ENCODE measurements at regions not wholly inside any gene's neighbourhood (a gene's known extent, or its start where the extent isn't known, plus 50 kb on each side); places are given as distances from the start of the nearest gene placed in this dataset.
"Not testable (repeated sequence)": the region's sequence is repeated elsewhere in the genome, so short reads cannot be mapped to it uniquely, and the experiment has no call there.

- H3K9me3 ChIP-seq (ENCODE audit: low read depth) = no peaks in the 10 kb centered on the region
- DNase-seq (ENCODE audit: low spot score) = no peak
- no peak overlapping the region for H3K27ac ChIP-seq
- H3K4me3 ChIP-seq = no peak overlapping the region
- no peaks in the 10 kb centered on the region for H3K36me3 ChIP-seq (replicated peaks; ENCODE audit: insufficient read depth, low read depth)
- no peaks in the 10 kb centered on the region for H3K4me1 ChIP-seq (ENCODE audit: insufficient read depth)
- no peak for TF ChIP-seq EZH2 (IDR thresholded peaks at IDR 0.05; ENCODE audit: borderline replicate concordance)
- TF ChIP-seq CTCF (IDR thresholded peaks at IDR 0.05; ENCODE audit: poor library complexity) = no peak
- no peak for TF ChIP-seq EZH2phosphoT487 (IDR thresholded peaks at IDR 0.05; ENCODE audit: low read depth, severe bottlenecking, unreplicated experiment)
- H3K4me2 ChIP-seq = no peak overlapping the region
- 94% methylated on average over 2 of the region's 2 CpGs for WGBS (ENCODE audit: low lambda C conversion rate, missing lambda C conversion rate)
- no peaks in the 10 kb centered on the region for H3K9me2 ChIP-seq (replicated peaks; ENCODE audit: insufficient read depth)
- H2AFZ ChIP-seq = no peak overlapping the region
- H4K20me1 ChIP-seq (ENCODE audit: insufficient read depth, poor library complexity, severe bottlenecking) = no peaks in the 10 kb centered on the region
- no peaks in the 10 kb centered on the region for H3K79me2 ChIP-seq
- H3K27me3 ChIP-seq = no peaks in the 10 kb centered on the region
Observed at GRCh38 chr1:181936269-181936668, 125.2 kb downstream of the ZNF648 start.

- no peaks in the 10 kb centered on the region for H3K9me2 ChIP-seq (replicated peaks; ENCODE audit: insufficient read depth)
Observed at GRCh38 chr1:181931873-181932272, 129.6 kb downstream of the ZNF648 start.

GRCh38 chr1:181930187-181930586, 131.3 kb downstream of the ZNF648 start:
- Histone ChIP-seq H3K4me3 (no peak overlapping the region), H3K4me1 (ENCODE audit: insufficient read depth) (no peaks in the 10 kb centered on the region), H3K79me2 (no peaks in the 10 kb centered on the region), H3K9me2 (replicated peaks; ENCODE audit: insufficient read depth) (no peaks in the 10 kb centered on the region), H3K27ac (no peak overlapping the region), H3K27me3 (no peaks in the 10 kb centered on the region), H2AFZ (no peak overlapping the region), H3K4me2 (no peak overlapping the region), H3K9me3 (ENCODE audit: low read depth) (no peaks in the 10 kb centered on the region), H3K36me3 (replicated peaks; ENCODE audit: insufficient read depth, low read depth) (no peaks in the 10 kb centered on the region), H4K20me1 (ENCODE audit: insufficient read depth, poor library complexity, severe bottlenecking) (no peaks in the 10 kb centered on the region)
- TF ChIP-seq CTCF (IDR thresholded peaks at IDR 0.05; ENCODE audit: poor library complexity) (no peak), EZH2phosphoT487 (IDR thresholded peaks at IDR 0.05; ENCODE audit: low read depth, severe bottlenecking, unreplicated experiment) (no peak), EZH2 (IDR thresholded peaks at IDR 0.05; ENCODE audit: borderline replicate concordance) (no peak)
- no peak for DNase-seq (ENCODE audit: low spot score)
- WGBS (ENCODE audit: low lambda C conversion rate, missing lambda C conversion rate) = 92% methylated on average over 2 of the region's 2 CpGs

More at GRCh38 chr1:181931873-181932272, 129.6 kb downstream of the ZNF648 start:
- no peak overlapping the region for H3K4me3 ChIP-seq
- no peak for TF ChIP-seq EZH2 (IDR thresholded peaks at IDR 0.05; ENCODE audit: borderline replicate concordance)
- no peak for TF ChIP-seq EZH2phosphoT487 (IDR thresholded peaks at IDR 0.05; ENCODE audit: low read depth, severe bottlenecking, unreplicated experiment)
- no peak for TF ChIP-seq CTCF (IDR thresholded peaks at IDR 0.05; ENCODE audit: poor library complexity)
- no peaks in the 10 kb centered on the region for H3K79me2 ChIP-seq
- H3K9me3 ChIP-seq (ENCODE audit: low read depth) = no peaks in the 10 kb centered on the region
- no peak overlapping the region for H3K27ac ChIP-seq
- H3K36me3 ChIP-seq (replicated peaks; ENCODE audit: insufficient read depth, low read depth) = no peaks in the 10 kb centered on the region
- no peaks in the 10 kb centered on the region for H3K4me1 ChIP-seq (ENCODE audit: insufficient read depth)
- DNase-seq (ENCODE audit: low spot score) = no peak
- H3K4me2 ChIP-seq = no peak overlapping the region
- WGBS (ENCODE audit: low lambda C conversion rate, missing lambda C conversion rate) = 96% methylated on average over 2 of the region's 2 CpGs
- H2AFZ ChIP-seq = no peak overlapping the region
- H3K27me3 ChIP-seq = no peaks in the 10 kb centered on the region
- H4K20me1 ChIP-seq (ENCODE audit: insufficient read depth, poor library complexity, severe bottlenecking) = no peaks in the 10 kb centered on the region

GRCh38 chr1:181926697-181927096, 134.8 kb downstream of the ZNF648 start:
- Histone ChIP-seq H3K4me1 (ENCODE audit: insufficient read depth) (no peaks in the 10 kb centered on the region), H3K79me2 (no peaks in the 10 kb centered on the region), H3K9me2 (replicated peaks; ENCODE audit: insufficient read depth) (no peaks in the 10 kb centered on the region), H3K4me3 (no peak overlapping the region), H3K27ac (no peak overlapping the region), H3K27me3 (no peaks in the 10 kb centered on the region), H3K9me3 (ENCODE audit: low read depth) (no peaks in the 10 kb centered on the region), H3K36me3 (replicated peaks; ENCODE audit: insufficient read depth, low read depth) (no peaks in the 10 kb centered on the region), H2AFZ (no peak overlapping the region), H4K20me1 (ENCODE audit: insufficient read depth, poor library complexity, severe bottlenecking) (no peaks in the 10 kb centered on the region), H3K4me2 (no peak overlapping the region)
- DNase-seq (ENCODE audit: low spot score) = no peak
- TF ChIP-seq EZH2phosphoT487 (IDR thresholded peaks at IDR 0.05; ENCODE audit: low read depth, severe bottlenecking, unreplicated experiment) = no peak

GRCh38 chr1:181924034-181924433, 137.5 kb downstream of the ZNF648 start:
- not testable (repeated sequence) for H3K36me3 ChIP-seq (replicated peaks; ENCODE audit: insufficient read depth, low read depth); H3K4me3 ChIP-seq; H3K4me2 ChIP-seq; H3K4me1 ChIP-seq (ENCODE audit: insufficient read depth); H3K27me3 ChIP-seq; H3K79me2 ChIP-seq; H4K20me1 ChIP-seq (ENCODE audit: insufficient read depth, poor library complexity, severe bottlenecking); H2AFZ ChIP-seq; H3K9me3 ChIP-seq (ENCODE audit: low read depth); H3K27ac ChIP-seq; DNase-seq (ENCODE audit: low spot score); H3K9me2 ChIP-seq (replicated peaks; ENCODE audit: insufficient read depth)
- 81% methylated on average over 2 of the region's 2 CpGs for WGBS (ENCODE audit: low lambda C conversion rate, missing lambda C conversion rate)
